ENCODE measurements at regions not wholly inside any gene's neighbourhood (a gene's known extent, or its start where the extent isn't known, plus 50 kb on each side); places are given as distances from the start of the nearest gene placed in this dataset.

- ATAC-seq (ENCODE audit: low read depth) (no peak), DNase-seq (no peak)
- no peaks in the 10 kb centered on the region for H3K9me3 Mint-ChIP-seq
- TF ChIP-seq CTCF (IDR thresholded peaks at IDR 0.05) = no peak
- intact Hi-C loops (cut with micrococcal nuclease) = no loop called here
- peaks cover 14% of the 10 kb centered on the region for H3K27me3 Mint-ChIP-seq
- H3K27ac Mint-ChIP-seq = no peak overlapping the region
- no peak overlapping the region for H3K4me3 Mint-ChIP-seq
- no peaks in the 10 kb centered on the region for H3K36me3 Mint-ChIP-seq (ENCODE audit: low read depth)
- H3K4me1 Mint-ChIP-seq = no peaks in the 10 kb centered on the region
- ChIA-PET CTCF (no interaction called here), POLR2A (no interaction called here)
Observed at GRCh38 chr15:60110909-60111308, 106.8 kb downstream of the FOXB1 start.

DNA sequence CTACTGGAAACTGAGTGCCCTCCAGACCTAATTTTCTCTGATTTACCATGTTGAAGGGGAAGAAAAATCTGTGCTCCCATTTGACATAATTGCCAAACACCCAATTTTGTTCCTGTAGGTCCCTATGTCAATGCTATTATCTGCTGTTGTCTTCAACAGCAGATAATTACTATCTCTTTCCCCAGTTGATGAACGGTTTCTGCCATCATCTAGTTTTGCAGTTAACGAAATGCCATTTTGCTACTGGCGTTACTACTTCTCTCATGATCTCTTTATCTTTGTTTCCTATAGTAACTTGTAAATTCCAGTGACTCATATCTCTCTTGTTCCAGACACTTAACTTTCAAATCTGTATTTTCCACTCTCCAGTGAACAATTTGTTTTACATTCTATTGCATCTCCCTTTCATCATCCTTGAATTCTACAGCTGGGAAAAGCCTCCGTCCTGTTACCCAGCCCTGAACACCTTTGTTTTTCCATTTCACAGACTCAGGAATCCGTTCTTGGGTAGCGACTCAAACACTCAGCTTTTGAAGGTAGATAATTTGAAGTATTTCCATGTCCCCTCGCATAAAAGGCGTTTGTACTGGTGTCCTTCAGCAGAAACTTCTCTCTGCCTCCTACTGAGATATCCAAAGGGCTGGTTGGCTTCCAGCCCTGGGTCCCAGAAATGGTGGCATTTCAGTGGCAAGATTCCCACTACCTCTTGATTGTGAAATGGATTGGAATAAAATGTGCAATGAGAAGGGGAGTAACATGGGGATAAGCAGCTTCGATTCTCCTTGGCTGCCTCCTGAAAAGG is 111.7 kb downstream of the FOXB1 start:
- no peak for DNase-seq
- no peak for ATAC-seq (ENCODE audit: low read depth)
- CTCF ChIA-PET = no interaction called here
- TF ChIP-seq CTCF (IDR thresholded peaks at IDR 0.05) = no peak
- H3K27me3 Mint-ChIP-seq = peaks cover 13% of the 10 kb centered on the region
- intact Hi-C loops (cut with micrococcal nuclease) = no loop called here
- no peak overlapping the region for H3K4me3 Mint-ChIP-seq
- H3K27ac Mint-ChIP-seq = no peak overlapping the region
- no peaks in the 10 kb centered on the region for H3K9me3 Mint-ChIP-seq
- no peaks in the 10 kb centered on the region for H3K36me3 Mint-ChIP-seq (ENCODE audit: low read depth)
- POLR2A ChIA-PET = no interaction called here
- H3K4me1 Mint-ChIP-seq = no peaks in the 10 kb centered on the region

- ChIA-PET POLR2A (no interaction called here), CTCF (no interaction called here)
- no peak for TF ChIP-seq CTCF (IDR thresholded peaks at IDR 0.05)
- H3K4me1 Mint-ChIP-seq = no peaks in the 10 kb centered on the region
- H3K27me3 Mint-ChIP-seq = peaks cover 13% of the 10 kb centered on the region
- no peak for DNase-seq
- ATAC-seq (ENCODE audit: low read depth) = no peak
- no peak overlapping the region for H3K4me3 Mint-ChIP-seq
- intact Hi-C loops (cut with micrococcal nuclease) = no loop called here
- no peaks in the 10 kb centered on the region for H3K36me3 Mint-ChIP-seq (ENCODE audit: low read depth)
- H3K9me3 Mint-ChIP-seq = no peaks in the 10 kb centered on the region
- no peak overlapping the region for H3K27ac Mint-ChIP-seq
Observed at GRCh38 chr15:60116456-60117089, 112.5 kb downstream of the FOXB1 start.

DNA sequence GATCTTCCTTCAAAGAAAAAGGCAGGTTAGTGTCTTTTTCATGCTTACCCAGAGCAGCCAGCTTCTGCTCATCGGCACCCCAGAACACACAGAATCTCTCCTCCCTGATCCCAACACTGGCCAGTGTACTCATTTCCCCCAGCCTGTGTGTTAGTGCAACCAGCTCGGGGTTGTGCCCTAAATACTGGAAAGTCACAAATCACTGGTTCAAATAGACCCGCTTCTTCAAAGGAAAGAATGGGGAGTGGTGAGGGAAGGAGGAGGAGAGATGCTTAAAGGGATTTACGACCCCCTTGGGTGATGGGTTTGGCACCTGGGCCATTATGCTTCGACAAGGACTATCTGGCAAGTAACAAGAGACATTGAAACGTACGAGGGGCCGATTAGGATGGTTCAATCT is 114.0 kb downstream of the FOXB1 start:
- Mint-ChIP-seq H3K36me3 (ENCODE audit: low read depth) (no peaks in the 10 kb centered on the region), H3K27ac (no peak overlapping the region), H3K9me3 (no peaks in the 10 kb centered on the region), H3K27me3 (peaks cover 13% of the 10 kb centered on the region), H3K4me1 (no peaks in the 10 kb centered on the region), H3K4me3 (no peak overlapping the region)
- CTCF ChIA-PET = no interaction called here
- TF ChIP-seq CTCF (IDR thresholded peaks at IDR 0.05) = no peak
- POLR2A ChIA-PET = no interaction called here
- no peak for DNase-seq
- ATAC-seq (ENCODE audit: low read depth) = no peak
- intact Hi-C loops (cut with micrococcal nuclease) = no loop called here

GRCh38 chr15:60118626-60119025 is 114.5 kb downstream of the FOXB1 start:
- Mint-ChIP-seq H3K4me3 (no peak overlapping the region), H3K36me3 (ENCODE audit: low read depth) (no peaks in the 10 kb centered on the region), H3K4me1 (no peaks in the 10 kb centered on the region), H3K27me3 (peaks cover 13% of the 10 kb centered on the region), H3K27ac (no peak overlapping the region), H3K9me3 (no peaks in the 10 kb centered on the region)
- CTCF ChIA-PET = no interaction called here
- DNase-seq (no peak), ATAC-seq (ENCODE audit: low read depth) (no peak)
- POLR2A ChIA-PET = no interaction called here
- intact Hi-C loops (cut with micrococcal nuclease) = no loop called here
- no peak for TF ChIP-seq CTCF (IDR thresholded peaks at IDR 0.05)

Data from activated B cell treated with CpG ODN at 0.5 μM for 24 hours (primary cell).